Ectodermal cell (in vitro differentiated cells): ENCODE measurements at regions not wholly inside any gene's neighbourhood (a gene's known extent, or its start where the extent isn't known, plus 50 kb on each side); places are given as distances from the start of the nearest gene placed in this dataset.
"Not testable (repeated sequence)": the region's sequence is repeated elsewhere in the genome, so short reads cannot be mapped to it uniquely, and the experiment has no call there.

Experiments used
- H3K27ac ChIP-seq: 2 replicates; pipeline ENCODE4 v1.7.0; 2013; ENCODE audit warnings: mild to moderate bottlenecking, low read depth, low read length; ENCODE audit not compliant: insufficient read depth, poor library complexity, severe bottlenecking
- H3K27me3 ChIP-seq: 2 replicates; pipeline ENCODE4 v1.7.0; 2013; ENCODE audit warnings: mild to moderate bottlenecking, low read length; ENCODE audit not compliant: insufficient read depth, control insufficient read depth, poor library complexity, severe bottlenecking
- H3K36me3 ChIP-seq: one replicate; pipeline ENCODE4 v1.7.0; 2013; ENCODE audit warnings: low read length; ENCODE audit not compliant: control insufficient read depth, insufficient read depth
- H3K4me1 ChIP-seq: one replicate; pipeline ENCODE4 v1.7.0; 2013; ENCODE audit warnings: low read length; ENCODE audit not compliant: control insufficient read depth, insufficient read depth
- H3K4me3 ChIP-seq: 2 replicates; pipeline ENCODE4 v1.7.0; 2013; ENCODE audit warnings: low read depth, low read length, control low read depth; ENCODE audit not compliant: insufficient read depth
- H3K9me3 ChIP-seq: 2 replicates; pipeline ENCODE4 v1.7.0; 2013; ENCODE audit warnings: mild to moderate bottlenecking, low read length, moderate library complexity; ENCODE audit not compliant: control insufficient read depth
- WGBS, 2 experiments: methylation state at CpG; one replicate each; pipeline ENCODE4 v1.1.7; 2013; ENCODE audit warnings: missing lambda C conversion rate in 2 of 2; 5-methylcytosine and 5-hydroxymethylcytosine counted together

- no peaks in the 10 kb centered on the region for H3K4me1 ChIP-seq
- peaks cover 5% of the 10 kb centered on the region for H3K9me3 ChIP-seq
- H3K36me3 ChIP-seq, result no peaks in the 10 kb centered on the region
- H3K27ac ChIP-seq, result no peak overlapping the region
- no peaks in the 10 kb centered on the region for H3K27me3 ChIP-seq
- H3K4me3 ChIP-seq, result no peak overlapping the region
- 61 to 64% methylated on average over 1 of the region's 1 CpG for WGBS, 2 experiments
These were observed 1039.0 kb downstream of the SOCS6 start for GRCh38 chr18:71327850-71328249.

GRCh38 chr18:71327441-71327840, 1038.6 kb downstream of the SOCS6 start:
- no peaks in the 10 kb centered on the region for H3K4me1 ChIP-seq
- 86 to 90% methylated on average over 4 to 5 of the region's 5 CpGs for WGBS, 2 experiments
- peaks cover 5% of the 10 kb centered on the region for H3K9me3 ChIP-seq
- H3K27me3 ChIP-seq, result no peaks in the 10 kb centered on the region
- no peak overlapping the region for H3K27ac ChIP-seq
- H3K36me3 ChIP-seq, result no peaks in the 10 kb centered on the region
- no peak overlapping the region for H3K4me3 ChIP-seq

- Histone ChIP-seq H3K4me3 (no peak overlapping the region), H3K9me3 (peaks cover 8% of the 10 kb centered on the region), H3K27ac (no peak overlapping the region), H3K4me1 (no peaks in the 10 kb centered on the region), H3K36me3 (no peaks in the 10 kb centered on the region), H3K27me3 (no peaks in the 10 kb centered on the region)
- 63 to 71% methylated on average over 3 of the region's 3 CpGs for WGBS, 2 experiments
These were observed 1038.0 kb downstream of the SOCS6 start for GRCh38 chr18:71326826-71327225.

GRCh38 chr18:71324356-71324755, 1035.5 kb downstream of the SOCS6 start:
- no peak overlapping the region for H3K4me3 ChIP-seq
- peaks cover 8% of the 10 kb centered on the region for H3K9me3 ChIP-seq
- WGBS, 2 experiments, result 52 to 61% methylated on average over 1 of the region's 1 CpG
- H3K27me3 ChIP-seq, result no peaks in the 10 kb centered on the region
- no peak overlapping the region for H3K27ac ChIP-seq
- H3K36me3 ChIP-seq, result no peaks in the 10 kb centered on the region
- H3K4me1 ChIP-seq, result no peaks in the 10 kb centered on the region

GRCh38 chr18:71322201-71322600, 1033.4 kb downstream of the SOCS6 start:
- 62 to 74% methylated on average over 3 of the region's 3 CpGs for WGBS, 2 experiments
- H3K4me1 ChIP-seq, result no peaks in the 10 kb centered on the region
- H3K27ac ChIP-seq, result no peak overlapping the region
- H3K4me3 ChIP-seq, result no peak overlapping the region
- H3K27me3 ChIP-seq, result no peaks in the 10 kb centered on the region
- no peaks in the 10 kb centered on the region for H3K36me3 ChIP-seq
- H3K9me3 ChIP-seq, result peaks cover 8% of the 10 kb centered on the region

GRCh38 chr18:71321319-71321718, 1032.5 kb downstream of the SOCS6 start:
- H3K4me1 ChIP-seq, result no peaks in the 10 kb centered on the region
- no peaks in the 10 kb centered on the region for H3K27me3 ChIP-seq
- H3K4me3 ChIP-seq, result no peak overlapping the region
- H3K9me3 ChIP-seq, result peaks cover 4% of the 10 kb centered on the region
- no peaks in the 10 kb centered on the region for H3K36me3 ChIP-seq
- H3K27ac ChIP-seq, result no peak overlapping the region
- WGBS, 2 experiments, result 84 to 86% methylated on average over 3 of the region's 3 CpGs

GRCh38 chr18:71304856-71305255, 1016.0 kb downstream of the SOCS6 start:
- no peak overlapping the region for H3K4me3 ChIP-seq
- H3K4me1 ChIP-seq, result no peaks in the 10 kb centered on the region
- no peak overlapping the region for H3K27ac ChIP-seq
- H3K9me3 ChIP-seq, result peaks cover 7% of the 10 kb centered on the region
- no peaks in the 10 kb centered on the region for H3K36me3 ChIP-seq
- no peaks in the 10 kb centered on the region for H3K27me3 ChIP-seq
- 36 to 46% methylated on average over 2 of the region's 2 CpGs for WGBS, 2 experiments

- H3K9me3 ChIP-seq, H3K4me1 ChIP-seq, H3K4me3 ChIP-seq, H3K27me3 ChIP-seq, H3K27ac ChIP-seq, H3K36me3 ChIP-seq: not testable (repeated sequence)
- 68 to 74% methylated on average over 2 to 3 of the region's 3 CpGs for WGBS, 2 experiments
These were observed 1014.9 kb downstream of the SOCS6 start for GRCh38 chr18:71303743-71304142.

GRCh38 chr18:71301596-71301995, 1012.8 kb downstream of the SOCS6 start:
- Histone ChIP-seq H3K27me3 (no peaks in the 10 kb centered on the region), H3K9me3 (peaks cover 7% of the 10 kb centered on the region), H3K4me3 (no peak overlapping the region), H3K4me1 (no peaks in the 10 kb centered on the region), H3K36me3 (no peaks in the 10 kb centered on the region), H3K27ac (no peak overlapping the region)
- 68 to 77% methylated on average over 4 of the region's 4 CpGs for WGBS, 2 experiments

- H3K4me1 ChIP-seq, H3K27me3 ChIP-seq: not testable (repeated sequence)
- 59 to 73% methylated on average over 2 to 3 of the region's 3 CpGs for WGBS, 2 experiments
These were observed 1005.4 kb downstream of the SOCS6 start for GRCh38 chr18:71294201-71294600.

GRCh38 chr18:71293322-71293721, 1004.5 kb downstream of the SOCS6 start:
- H3K4me1 ChIP-seq, result no peaks in the 10 kb centered on the region
- no peak overlapping the region for H3K27ac ChIP-seq
- H3K27me3 ChIP-seq, result no peaks in the 10 kb centered on the region
- no peaks in the 10 kb centered on the region for H3K36me3 ChIP-seq
- H3K4me3 ChIP-seq, result no peak overlapping the region
- no peaks in the 10 kb centered on the region for H3K9me3 ChIP-seq

More at GRCh38 chr18:71294201-71294600, 1005.4 kb downstream of the SOCS6 start:
- not testable (repeated sequence) for H3K9me3 ChIP-seq, H3K36me3 ChIP-seq, H3K27ac ChIP-seq, H3K4me3 ChIP-seq
